SK-N-SH treated with all-trans-retinoic acid at 6 μM for 48 hours (cell line): ENCODE measurements at regions not wholly inside any gene's neighbourhood (a gene's known extent, or its start where the extent isn't known, plus 50 kb on each side); places are given as distances from the start of the nearest gene placed in this dataset.

Source experiments
- ATAC-seq: fragments of 200-7000 bp; cut with Tn5 transposase; 3 replicates; pipeline ENCODE4 v1.9.1; 2020; ENCODE audit warnings: mild to moderate bottlenecking, moderate library complexity
- ARNTL ChIP-seq: fragments of 450-650 bp; formaldehyde crosslinking; IDR thresholded peaks from 2 replicates; pipeline ENCODE4 v1.5.0; 2020; ENCODE audit warnings: low read depth, mild to moderate bottlenecking, moderate library complexity, borderline replicate concordance
- BACH2 ChIP-seq: fragments of 250-450 bp; sonication (Bioruptor Pico); IDR thresholded peaks from 2 replicates; pipeline ENCODE4 v1.9.0; 2021; ENCODE audit warnings: mild to moderate bottlenecking, borderline replicate concordance
- CSDC2 ChIP-seq: fragments of 250-450 bp; sonication (Bioruptor Pico); IDR thresholded peaks from 2 replicates; pipeline ENCODE4 v1.5.0; 2020; ENCODE audit warnings: mild to moderate bottlenecking, moderate library complexity
- ESRRG ChIP-seq: fragments of 250-450 bp; sonication (Bioruptor Pico); IDR thresholded peaks from 2 replicates; pipeline ENCODE4 v1.6.1; 2021; ENCODE audit warnings: mild to moderate bottlenecking
- ISL1 ChIP-seq: fragments of 250-450 bp; sonication (Bioruptor Pico); IDR thresholded peaks from 2 replicates; pipeline ENCODE4 v2.1.2; 2022; ENCODE audit warnings: mild to moderate bottlenecking, moderate library complexity
- OSR1 ChIP-seq: fragments of 250-450 bp; sonication (Bioruptor Pico); IDR thresholded peaks from 2 replicates; pipeline ENCODE4 v1.8.0; 2022; ENCODE audit warnings: moderate library complexity, mild to moderate bottlenecking, inconsistent platforms
- RARB ChIP-seq: fragments of 250-450 bp; sonication (Bioruptor Pico); IDR thresholded peaks from 2 replicates; pipeline ENCODE4 v1.8.0; 2021; ENCODE audit warnings: mild to moderate bottlenecking, moderate library complexity
- SNAI2 ChIP-seq: fragments of 250-450 bp; sonication (Bioruptor Pico); IDR thresholded peaks from 2 replicates; pipeline ENCODE4 v1.5.0; 2020; ENCODE audit warnings: mild to moderate bottlenecking, moderate library complexity
- TCF4 ChIP-seq: fragments of 250-450 bp; sonication (Bioruptor Pico); IDR thresholded peaks from 2 replicates; pipeline ENCODE4 v1.8.0; 2021; ENCODE audit warnings: mild to moderate bottlenecking, moderate library complexity, borderline replicate concordance
- ZC3H10 ChIP-seq: fragments of 250-450 bp; sonication (Bioruptor Pico); IDR thresholded peaks from 2 replicates; pipeline ENCODE4 v1.5.1; 2021; ENCODE audit warnings: mild to moderate bottlenecking, moderate library complexity
- ZFP3 ChIP-seq: fragments of 250-450 bp; sonication (Bioruptor Pico); IDR thresholded peaks from 2 replicates; pipeline ENCODE4 v1.5.0; 2020; ENCODE audit warnings: mild to moderate bottlenecking, moderate library complexity
- ZFP30 ChIP-seq: fragments of 450-650 bp; formaldehyde crosslinking; IDR thresholded peaks from 2 replicates; pipeline ENCODE4 v1.5.0; 2022; ENCODE audit warnings: mild to moderate bottlenecking, moderate library complexity
- ZNF565 ChIP-seq: fragments of 450-650 bp; formaldehyde crosslinking; conservative IDR thresholded peaks from 2 replicates; pipeline ENCODE4 v1.5.0; 2020; ENCODE audit warnings: low read depth, mild to moderate bottlenecking, moderate library complexity
- ZNF70 ChIP-seq: fragments of 450-650 bp; formaldehyde crosslinking; IDR thresholded peaks from 2 replicates; pipeline ENCODE4 v1.5.0; 2020; ENCODE audit warnings: mild to moderate bottlenecking, moderate library complexity
- ZNF8 ChIP-seq: fragments of 450-650 bp; formaldehyde crosslinking; IDR thresholded peaks from 2 replicates; pipeline ENCODE4 v1.5.0; 2020; ENCODE audit warnings: mild to moderate bottlenecking, moderate library complexity
- TF ChIP-seq, protein P1 (sequence below): fragments of 250-450 bp; sonication (Bioruptor Pico); IDR thresholded peaks from 2 replicates; pipeline ENCODE4 v1.8.0; 2020; ENCODE audit warnings: mild to moderate bottlenecking, moderate library complexity, borderline replicate concordance
- TF ChIP-seq, protein P2 (sequence below): fragments of 250-450 bp; sonication (Bioruptor Pico); IDR thresholded peaks from 2 replicates; pipeline ENCODE4 v1.5.1; 2021; ENCODE audit warnings: mild to moderate bottlenecking, moderate library complexity
- TF ChIP-seq, protein P3 (sequence below): fragments of 250-450 bp; sonication (Bioruptor Pico); IDR thresholded peaks from 2 replicates; pipeline ENCODE4 v1.5.0; 2020; ENCODE audit warnings: mild to moderate bottlenecking, moderate library complexity
- TF ChIP-seq, protein P4 (sequence below): fragments of 250-450 bp; sonication (Bioruptor Pico); IDR thresholded peaks from 2 replicates; pipeline ENCODE4 v1.8.0; 2021; ENCODE audit warnings: low read depth, mild to moderate bottlenecking, moderate library complexity, borderline replicate concordance

DNA sequence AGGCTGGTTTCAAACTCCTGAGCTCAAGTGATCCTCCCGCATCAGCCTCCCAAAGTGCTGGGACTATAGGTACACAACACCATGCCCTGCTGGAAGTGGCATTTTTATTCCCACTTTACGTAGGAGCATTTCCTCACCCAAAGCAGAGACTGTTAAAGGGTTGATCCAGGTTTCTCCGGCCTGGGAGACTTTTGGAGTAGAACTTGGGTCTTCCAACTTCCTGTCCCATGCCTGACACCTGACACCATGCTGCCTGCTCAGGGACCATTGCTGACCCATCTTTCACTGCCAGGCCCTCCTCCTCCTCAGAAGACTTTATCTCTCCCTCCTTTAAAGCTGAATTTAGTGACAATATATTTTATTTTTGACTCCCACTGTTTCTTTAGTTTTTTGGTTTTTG lies 302.0 kb upstream of the LYZL1 start:
- ATAC-seq: no peak
- TF ChIP-seq, protein P1, sequence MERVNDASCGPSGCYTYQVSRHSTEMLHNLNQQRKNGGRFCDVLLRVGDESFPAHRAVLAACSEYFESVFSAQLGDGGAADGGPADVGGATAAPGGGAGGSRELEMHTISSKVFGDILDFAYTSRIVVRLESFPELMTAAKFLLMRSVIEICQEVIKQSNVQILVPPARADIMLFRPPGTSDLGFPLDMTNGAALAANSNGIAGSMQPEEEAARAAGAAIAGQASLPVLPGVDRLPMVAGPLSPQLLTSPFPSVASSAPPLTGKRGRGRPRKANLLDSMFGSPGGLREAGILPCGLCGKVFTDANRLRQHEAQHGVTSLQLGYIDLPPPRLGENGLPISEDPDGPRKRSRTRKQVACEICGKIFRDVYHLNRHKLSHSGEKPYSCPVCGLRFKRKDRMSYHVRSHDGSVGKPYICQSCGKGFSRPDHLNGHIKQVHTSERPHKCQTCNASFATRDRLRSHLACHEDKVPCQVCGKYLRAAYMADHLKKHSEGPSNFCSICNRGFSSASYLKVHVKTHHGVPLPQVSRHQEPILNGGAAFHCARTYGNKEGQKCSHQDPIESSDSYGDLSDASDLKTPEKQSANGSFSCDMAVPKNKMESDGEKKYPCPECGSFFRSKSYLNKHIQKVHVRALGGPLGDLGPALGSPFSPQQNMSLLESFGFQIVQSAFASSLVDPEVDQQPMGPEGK: no peak
- TF ChIP-seq, protein P2, sequence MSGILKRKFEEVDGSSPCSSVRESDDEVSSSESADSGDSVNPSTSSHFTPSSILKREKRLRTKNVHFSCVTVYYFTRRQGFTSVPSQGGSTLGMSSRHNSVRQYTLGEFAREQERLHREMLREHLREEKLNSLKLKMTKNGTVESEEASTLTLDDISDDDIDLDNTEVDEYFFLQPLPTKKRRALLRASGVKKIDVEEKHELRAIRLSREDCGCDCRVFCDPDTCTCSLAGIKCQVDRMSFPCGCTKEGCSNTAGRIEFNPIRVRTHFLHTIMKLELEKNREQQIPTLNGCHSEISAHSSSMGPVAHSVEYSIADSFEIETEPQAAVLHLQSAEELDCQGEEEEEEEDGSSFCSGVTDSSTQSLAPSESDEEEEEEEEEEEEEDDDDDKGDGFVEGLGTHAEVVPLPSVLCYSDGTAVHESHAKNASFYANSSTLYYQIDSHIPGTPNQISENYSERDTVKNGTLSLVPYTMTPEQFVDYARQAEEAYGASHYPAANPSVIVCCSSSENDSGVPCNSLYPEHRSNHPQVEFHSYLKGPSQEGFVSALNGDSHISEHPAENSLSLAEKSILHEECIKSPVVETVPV (CRISPR knock-in tag): no peak
- TF ChIP-seq ARNTL (CRISPR knock-in tag) (no peak), ESRRG (CRISPR knock-in tag) (no peak)

DNA sequence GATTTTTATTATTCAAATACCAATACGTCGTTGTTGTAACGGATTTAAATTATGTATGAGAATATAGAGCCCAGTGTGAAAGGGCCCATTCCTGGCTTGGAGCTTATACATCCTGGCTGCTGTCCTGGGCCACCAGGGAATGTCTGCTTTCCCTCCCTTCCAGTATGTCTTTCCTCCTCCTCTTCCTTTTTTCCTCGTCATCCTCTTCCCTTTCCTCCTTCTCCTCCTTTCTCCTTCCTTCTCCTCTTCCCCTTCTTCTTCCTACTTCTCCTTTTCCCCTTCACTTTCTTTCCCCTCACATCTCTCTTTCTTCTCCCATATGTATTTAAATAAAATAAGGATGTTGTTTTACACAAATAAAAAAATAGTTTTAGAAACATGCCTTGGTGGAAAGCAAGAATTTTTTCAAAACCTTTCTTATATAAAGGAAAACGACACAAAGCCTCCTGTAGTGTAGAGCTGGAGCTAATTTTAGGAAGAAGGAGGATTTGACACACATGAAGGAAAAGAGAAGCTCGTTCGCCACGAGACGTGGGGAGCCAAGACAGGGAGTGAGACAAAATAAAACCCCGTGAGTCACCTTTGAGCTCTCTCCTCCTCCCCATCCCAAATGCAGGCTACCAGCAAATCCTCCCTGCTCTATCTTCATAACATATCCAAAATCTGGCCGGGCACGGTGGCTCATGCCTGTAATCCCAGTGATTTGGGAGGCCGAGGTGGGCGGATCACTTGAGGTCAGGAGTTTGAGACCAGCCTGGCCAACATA lies 301.1 kb upstream of the LYZL1 start:
- TF ChIP-seq, protein P2 (CRISPR knock-in tag): no peak
- TF ChIP-seq ZC3H10 (CRISPR knock-in tag): no peak
- no peak for TF ChIP-seq ESRRG (CRISPR knock-in tag)
- TF ChIP-seq, protein P3, sequence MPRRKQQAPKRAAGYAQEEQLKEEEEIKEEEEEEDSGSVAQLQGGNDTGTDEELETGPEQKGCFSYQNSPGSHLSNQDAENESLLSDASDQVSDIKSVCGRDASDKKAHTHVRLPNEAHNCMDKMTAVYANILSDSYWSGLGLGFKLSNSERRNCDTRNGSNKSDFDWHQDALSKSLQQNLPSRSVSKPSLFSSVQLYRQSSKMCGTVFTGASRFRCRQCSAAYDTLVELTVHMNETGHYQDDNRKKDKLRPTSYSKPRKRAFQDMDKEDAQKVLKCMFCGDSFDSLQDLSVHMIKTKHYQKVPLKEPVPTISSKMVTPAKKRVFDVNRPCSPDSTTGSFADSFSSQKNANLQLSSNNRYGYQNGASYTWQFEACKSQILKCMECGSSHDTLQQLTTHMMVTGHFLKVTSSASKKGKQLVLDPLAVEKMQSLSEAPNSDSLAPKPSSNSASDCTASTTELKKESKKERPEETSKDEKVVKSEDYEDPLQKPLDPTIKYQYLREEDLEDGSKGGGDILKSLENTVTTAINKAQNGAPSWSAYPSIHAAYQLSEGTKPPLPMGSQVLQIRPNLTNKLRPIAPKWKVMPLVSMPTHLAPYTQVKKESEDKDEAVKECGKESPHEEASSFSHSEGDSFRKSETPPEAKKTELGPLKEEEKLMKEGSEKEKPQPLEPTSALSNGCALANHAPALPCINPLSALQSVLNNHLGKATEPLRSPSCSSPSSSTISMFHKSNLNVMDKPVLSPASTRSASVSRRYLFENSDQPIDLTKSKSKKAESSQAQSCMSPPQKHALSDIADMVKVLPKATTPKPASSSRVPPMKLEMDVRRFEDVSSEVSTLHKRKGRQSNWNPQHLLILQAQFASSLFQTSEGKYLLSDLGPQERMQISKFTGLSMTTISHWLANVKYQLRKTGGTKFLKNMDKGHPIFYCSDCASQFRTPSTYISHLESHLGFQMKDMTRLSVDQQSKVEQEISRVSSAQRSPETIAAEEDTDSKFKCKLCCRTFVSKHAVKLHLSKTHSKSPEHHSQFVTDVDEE: no peak
- TF ChIP-seq BACH2 (CRISPR knock-in tag): no peak
- no peak for TF ChIP-seq TCF4 (CRISPR knock-in tag)
- TF ChIP-seq ZNF565 (CRISPR knock-in tag): no peak
- no peak for TF ChIP-seq OSR1
- TF ChIP-seq RARB: no peak
- no peak for TF ChIP-seq SNAI2 (CRISPR knock-in tag)
- TF ChIP-seq ZNF70 (CRISPR knock-in tag): no peak
- TF ChIP-seq ISL1 (CRISPR knock-in tag): no peak
- TF ChIP-seq, protein P4, sequence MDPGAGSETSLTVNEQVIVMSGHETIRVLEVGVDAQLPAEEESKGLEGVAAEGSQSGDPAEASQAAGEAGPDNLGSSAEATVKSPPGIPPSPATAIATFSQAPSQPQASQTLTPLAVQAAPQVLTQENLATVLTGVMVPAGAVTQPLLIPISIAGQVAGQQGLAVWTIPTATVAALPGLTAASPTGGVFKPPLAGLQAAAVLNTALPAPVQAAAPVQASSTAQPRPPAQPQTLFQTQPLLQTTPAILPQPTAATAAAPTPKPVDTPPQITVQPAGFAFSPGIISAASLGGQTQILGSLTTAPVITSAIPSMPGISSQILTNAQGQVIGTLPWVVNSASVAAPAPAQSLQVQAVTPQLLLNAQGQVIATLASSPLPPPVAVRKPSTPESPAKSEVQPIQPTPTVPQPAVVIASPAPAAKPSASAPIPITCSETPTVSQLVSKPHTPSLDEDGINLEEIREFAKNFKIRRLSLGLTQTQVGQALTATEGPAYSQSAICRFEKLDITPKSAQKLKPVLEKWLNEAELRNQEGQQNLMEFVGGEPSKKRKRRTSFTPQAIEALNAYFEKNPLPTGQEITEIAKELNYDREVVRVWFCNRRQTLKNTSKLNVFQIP: no peak
- TF ChIP-seq ZFP30: no peak
- TF ChIP-seq ZFP3 (CRISPR knock-in tag): no peak
- TF ChIP-seq CSDC2 (CRISPR knock-in tag): no peak
- TF ChIP-seq, protein P1: no peak
- TF ChIP-seq ZNF8 (CRISPR knock-in tag): no peak
- no peak for TF ChIP-seq ARNTL (CRISPR knock-in tag)
- no peak for ATAC-seq
